Activated naive CD4-positive, alpha-beta T cell treated with anti-CD3 and anti-CD28 coated beads, Interleukin-2, amount 50 U/mL, for 16 hours (primary cell): ENCODE measurements at regions not wholly inside any gene's neighbourhood (a gene's known extent, or its start where the extent isn't known, plus 50 kb on each side); places are given as distances from the start of the nearest gene placed in this dataset.

Experiments
- DNase-seq: peaks from one replicate; pipeline ENCODE4 v3.0.0-alpha.2; 2020

- DNase-seq = no peak
Observed at GRCh38 chr13:65656740-65657329, 1573.3 kb downstream of the PCDH9 start.

- no peak for DNase-seq
Observed at GRCh38 chr13:65653613-65654012, 1576.5 kb downstream of the PCDH9 start.

GRCh38 chr13:65650321-65650720 lies 1579.8 kb downstream of the PCDH9 start:
- DNase-seq = no peak

- no peak for DNase-seq
Observed at GRCh38 chr13:65642996-65643395, 1587.1 kb downstream of the PCDH9 start.

- no peak for DNase-seq
Observed at GRCh38 chr13:65642301-65642700, 1587.8 kb downstream of the PCDH9 start.

- DNase-seq = no peak
Observed at GRCh38 chr13:65638572-65639168, 1591.5 kb downstream of the PCDH9 start.

GRCh38 chr13:65633806-65634205 lies 1596.3 kb downstream of the PCDH9 start:
- DNase-seq = no peak

GRCh38 chr13:65631078-65631477 lies 1599.1 kb downstream of the PCDH9 start:
- no peak for DNase-seq

- DNase-seq = no peak
Observed at GRCh38 chr13:65629926-65630325, 1600.2 kb downstream of the PCDH9 start.

GRCh38 chr13:65623148-65623547 lies 1607.0 kb downstream of the PCDH9 start:
- no peak for DNase-seq

- no peak for DNase-seq
Observed at GRCh38 chr13:65615506-65615905, 1614.6 kb downstream of the PCDH9 start.

- no peak for DNase-seq
Observed at GRCh38 chr13:65613004-65613403, 1617.1 kb downstream of the PCDH9 start.

- no peak for DNase-seq
Observed at GRCh38 chr13:65609350-65609749, 1620.8 kb downstream of the PCDH9 start.

GRCh38 chr13:65606622-65607021 lies 1623.5 kb downstream of the PCDH9 start:
- no peak for DNase-seq

GRCh38 chr13:65605396-65605795 lies 1624.7 kb downstream of the PCDH9 start:
- DNase-seq = no peak

GRCh38 chr13:65603160-65603559 lies 1627.0 kb downstream of the PCDH9 start:
- DNase-seq = no peak

- no peak for DNase-seq
Observed at GRCh38 chr13:65601855-65602254, 1628.3 kb downstream of the PCDH9 start.

GRCh38 chr13:65600702-65601101 lies 1629.4 kb downstream of the PCDH9 start:
- DNase-seq = no peak

GRCh38 chr13:65597839-65598818 lies 1632.0 kb downstream of the PCDH9 start:
- no peak for DNase-seq

GRCh38 chr13:65595916-65596315 lies 1634.2 kb downstream of the PCDH9 start:
- DNase-seq = no peak

GRCh38 chr13:65594298-65594781 lies 1635.8 kb downstream of the PCDH9 start:
- no peak for DNase-seq

GRCh38 chr13:65593298-65593874 lies 1636.8 kb downstream of the PCDH9 start:
- DNase-seq = no peak

- DNase-seq = no peak
Observed at GRCh38 chr13:65592731-65593130, 1637.4 kb downstream of the PCDH9 start.
